ENCODE measurements at regions not wholly inside any gene's neighbourhood (a gene's known extent, or its start where the extent isn't known, plus 50 kb on each side); places are given as distances from the start of the nearest gene placed in this dataset.

DNA sequence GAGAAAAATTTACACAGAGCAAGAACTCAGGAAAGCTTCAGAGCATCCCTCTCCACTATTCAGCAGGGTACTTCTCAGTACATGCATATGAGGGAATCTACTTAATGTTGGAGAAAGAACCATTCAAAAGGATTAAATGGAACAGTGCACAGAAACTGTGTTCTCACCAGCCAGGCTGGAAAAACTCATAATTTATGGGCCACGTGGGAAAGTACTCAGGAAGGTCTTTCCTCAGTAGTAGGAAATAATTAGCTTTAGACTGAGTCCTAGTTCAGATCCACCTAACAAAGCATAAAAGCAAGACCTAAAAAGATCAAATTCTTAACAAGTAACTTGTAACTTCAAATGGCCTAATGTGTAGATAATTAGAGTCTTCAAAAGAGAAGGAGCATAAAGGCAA, 134.0 kb downstream of the FAM76B start:
- TF ChIP-seq SIN3A (IDR thresholded peaks at IDR 0.05; ENCODE audit: borderline replicate concordance, insufficient read depth, low read length) (no peak), POLR2AphosphoS5 (IDR thresholded peaks at IDR 0.05; ENCODE audit: low read depth, low read length) (no peak), FOXP2 (optimal IDR thresholded peaks at IDR 0.05; ENCODE audit: borderline replicate concordance, extremely low read depth, extremely low read length, insufficient read depth) (no peak), TAF1 (IDR thresholded peaks at IDR 0.05; ENCODE audit: borderline replicate concordance, insufficient read depth, low read length) (no peak)
- TF ChIP-seq, protein P1, sequence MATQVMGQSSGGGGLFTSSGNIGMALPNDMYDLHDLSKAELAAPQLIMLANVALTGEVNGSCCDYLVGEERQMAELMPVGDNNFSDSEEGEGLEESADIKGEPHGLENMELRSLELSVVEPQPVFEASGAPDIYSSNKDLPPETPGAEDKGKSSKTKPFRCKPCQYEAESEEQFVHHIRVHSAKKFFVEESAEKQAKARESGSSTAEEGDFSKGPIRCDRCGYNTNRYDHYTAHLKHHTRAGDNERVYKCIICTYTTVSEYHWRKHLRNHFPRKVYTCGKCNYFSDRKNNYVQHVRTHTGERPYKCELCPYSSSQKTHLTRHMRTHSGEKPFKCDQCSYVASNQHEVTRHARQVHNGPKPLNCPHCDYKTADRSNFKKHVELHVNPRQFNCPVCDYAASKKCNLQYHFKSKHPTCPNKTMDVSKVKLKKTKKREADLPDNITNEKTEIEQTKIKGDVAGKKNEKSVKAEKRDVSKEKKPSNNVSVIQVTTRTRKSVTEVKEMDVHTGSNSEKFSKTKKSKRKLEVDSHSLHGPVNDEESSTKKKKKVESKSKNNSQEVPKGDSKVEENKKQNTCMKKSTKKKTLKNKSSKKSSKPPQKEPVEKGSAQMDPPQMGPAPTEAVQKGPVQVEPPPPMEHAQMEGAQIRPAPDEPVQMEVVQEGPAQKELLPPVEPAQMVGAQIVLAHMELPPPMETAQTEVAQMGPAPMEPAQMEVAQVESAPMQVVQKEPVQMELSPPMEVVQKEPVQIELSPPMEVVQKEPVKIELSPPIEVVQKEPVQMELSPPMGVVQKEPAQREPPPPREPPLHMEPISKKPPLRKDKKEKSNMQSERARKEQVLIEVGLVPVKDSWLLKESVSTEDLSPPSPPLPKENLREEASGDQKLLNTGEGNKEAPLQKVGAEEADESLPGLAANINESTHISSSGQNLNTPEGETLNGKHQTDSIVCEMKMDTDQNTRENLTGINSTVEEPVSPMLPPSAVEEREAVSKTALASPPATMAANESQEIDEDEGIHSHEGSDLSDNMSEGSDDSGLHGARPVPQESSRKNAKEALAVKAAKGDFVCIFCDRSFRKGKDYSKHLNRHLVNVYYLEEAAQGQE (IDR thresholded peaks at IDR 0.05; ENCODE audit: insufficient read depth in 1 of 2, low read depth in 2 of 2, low read length in 2 of 2), result no peak

DNA sequence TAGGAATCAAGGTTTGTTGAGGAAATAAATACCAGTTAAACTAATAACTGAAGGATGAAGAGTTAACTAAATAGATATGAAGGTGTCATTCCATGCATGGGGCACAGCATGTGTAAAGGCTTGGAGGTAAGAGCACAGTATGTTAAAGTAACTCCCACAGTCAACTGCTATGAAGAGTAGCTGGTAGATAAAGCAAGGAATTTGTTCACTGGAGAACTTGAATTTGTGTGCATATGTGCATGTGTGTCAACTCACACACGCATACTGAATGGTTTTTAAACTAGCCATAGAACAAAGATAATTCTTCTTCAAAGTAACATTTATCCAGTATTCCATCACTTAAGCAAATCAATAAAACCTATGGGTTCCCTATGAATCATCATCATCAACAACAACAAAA, 135.9 kb downstream of the FAM76B start:
- TF ChIP-seq SIN3A (IDR thresholded peaks at IDR 0.05; ENCODE audit: borderline replicate concordance, insufficient read depth, low read length) (no peak), TAF1 (IDR thresholded peaks at IDR 0.05; ENCODE audit: borderline replicate concordance, insufficient read depth, low read length) (no peak), FOXP2 (optimal IDR thresholded peaks at IDR 0.05; ENCODE audit: borderline replicate concordance, extremely low read depth, extremely low read length, insufficient read depth) (no peak), POLR2AphosphoS5 (IDR thresholded peaks at IDR 0.05; ENCODE audit: low read depth, low read length) (no peak)
- TF ChIP-seq, protein P1 (IDR thresholded peaks at IDR 0.05; ENCODE audit: insufficient read depth in 1 of 2, low read depth in 2 of 2, low read length in 2 of 2), result no peak

DNA sequence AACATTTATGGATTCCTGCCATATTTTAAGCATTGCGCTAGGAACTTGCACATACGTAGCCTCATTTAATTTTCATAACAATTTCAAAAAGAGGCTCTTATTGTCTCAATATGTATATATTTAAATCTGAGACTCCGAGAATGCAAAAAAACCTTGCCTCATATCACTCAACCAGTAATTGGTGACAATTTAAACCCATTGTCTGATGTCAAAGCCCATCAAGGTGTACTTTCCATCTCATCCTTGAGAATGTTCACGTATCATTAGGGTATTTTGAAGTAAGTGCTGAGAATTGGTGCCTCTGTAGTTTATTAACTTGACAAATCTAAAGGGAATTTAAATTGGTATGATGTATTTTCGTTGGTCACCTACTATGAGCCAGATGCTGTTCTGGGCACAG, 136.5 kb downstream of the FAM76B start:
- no peak for TF ChIP-seq POLR2AphosphoS5 (IDR thresholded peaks at IDR 0.05; ENCODE audit: low read depth, low read length)
- TF ChIP-seq FOXP2 (optimal IDR thresholded peaks at IDR 0.05; ENCODE audit: borderline replicate concordance, extremely low read depth, extremely low read length, insufficient read depth), result no peak
- TF ChIP-seq TAF1 (IDR thresholded peaks at IDR 0.05; ENCODE audit: borderline replicate concordance, insufficient read depth, low read length), result no peak

DNA sequence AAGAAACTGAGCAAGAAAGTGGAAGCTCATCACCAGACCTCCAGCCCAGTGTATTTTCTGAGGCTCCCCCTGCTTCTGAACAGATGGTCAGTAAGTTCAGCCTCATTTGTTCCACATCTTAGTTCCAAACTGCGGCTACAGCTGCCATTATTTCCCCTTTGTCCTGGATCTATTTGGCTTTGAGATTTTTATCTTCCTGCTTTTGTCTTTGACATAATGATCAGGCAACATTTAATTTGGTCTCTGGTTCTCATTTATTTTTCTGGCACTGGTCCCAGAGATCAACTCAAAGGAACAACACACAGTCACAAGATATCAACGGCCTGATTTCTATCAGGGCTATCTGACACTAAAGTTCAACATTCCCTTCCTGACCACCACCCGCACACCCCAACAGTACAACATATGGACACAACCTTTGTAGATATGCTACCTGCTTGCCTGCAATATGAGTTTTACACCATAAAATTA, 137.5 kb downstream of the FAM76B start:
- TF ChIP-seq TAF1 (IDR thresholded peaks at IDR 0.05; ENCODE audit: borderline replicate concordance, insufficient read depth, low read length) (no peak), POLR2AphosphoS5 (IDR thresholded peaks at IDR 0.05; ENCODE audit: low read depth, low read length) (peak; percentile 51; the same call in 1 of the 2 replicates), SIN3A (IDR thresholded peaks at IDR 0.05; ENCODE audit: borderline replicate concordance, insufficient read depth, low read length) (0 out of 2 replicates have a peak, but pooled peaks have one; percentile 57), FOXP2 (optimal IDR thresholded peaks at IDR 0.05; ENCODE audit: borderline replicate concordance, extremely low read depth, extremely low read length, insufficient read depth) (no peak)
- TF ChIP-seq, protein P1 (IDR thresholded peaks at IDR 0.05; ENCODE audit: insufficient read depth in 1 of 2, low read depth in 2 of 2, low read length in 2 of 2), result 0 out of 4 replicates have a peak, but pooled peaks of 1 of the 2 experiments have one; percentile 23

DNA sequence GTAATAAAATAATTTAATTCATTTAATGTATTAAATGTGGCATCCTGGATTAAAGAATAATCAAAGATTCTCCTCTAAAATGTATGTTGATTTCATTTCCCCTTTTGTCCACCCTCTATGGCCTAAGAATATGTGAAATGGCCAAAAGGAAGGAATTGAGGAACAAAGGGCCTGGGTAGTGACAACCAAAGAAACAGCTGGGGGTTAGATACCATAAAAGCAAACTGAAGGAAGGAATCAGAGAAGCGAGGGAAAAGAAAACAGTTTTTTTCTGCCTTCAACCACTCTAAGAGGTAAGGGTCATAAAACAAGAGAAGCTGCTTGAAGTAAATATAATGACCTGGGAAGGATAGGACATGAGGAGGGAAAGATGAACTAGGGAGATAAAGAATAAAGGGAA, 139.3 kb downstream of the FAM76B start:
- TF ChIP-seq FOXP2 (optimal IDR thresholded peaks at IDR 0.05; ENCODE audit: borderline replicate concordance, extremely low read depth, extremely low read length, insufficient read depth) (no peak), SIN3A (IDR thresholded peaks at IDR 0.05; ENCODE audit: borderline replicate concordance, insufficient read depth, low read length) (no peak), POLR2AphosphoS5 (IDR thresholded peaks at IDR 0.05; ENCODE audit: low read depth, low read length) (no peak)
- TF ChIP-seq, protein P1 (IDR thresholded peaks at IDR 0.05; ENCODE audit: insufficient read depth in 1 of 2, low read depth in 2 of 2, low read length in 2 of 2), result no peak
